HS-27A (cell line): ENCODE measurements at regions not wholly inside any gene's neighbourhood (a gene's known extent, or its start where the extent isn't known, plus 50 kb on each side); places are given as distances from the start of the nearest gene placed in this dataset.
"Not testable (repeated sequence)": the region's sequence is repeated elsewhere in the genome, so short reads cannot be mapped to it uniquely, and the experiment has no call there.

ENCODE experiments used
- DNase-seq: peaks from one replicate; pipeline ENCODE4 v3.0.0-alpha.2; 2012; ENCODE audit warnings: low read depth, missing footprints

DNA sequence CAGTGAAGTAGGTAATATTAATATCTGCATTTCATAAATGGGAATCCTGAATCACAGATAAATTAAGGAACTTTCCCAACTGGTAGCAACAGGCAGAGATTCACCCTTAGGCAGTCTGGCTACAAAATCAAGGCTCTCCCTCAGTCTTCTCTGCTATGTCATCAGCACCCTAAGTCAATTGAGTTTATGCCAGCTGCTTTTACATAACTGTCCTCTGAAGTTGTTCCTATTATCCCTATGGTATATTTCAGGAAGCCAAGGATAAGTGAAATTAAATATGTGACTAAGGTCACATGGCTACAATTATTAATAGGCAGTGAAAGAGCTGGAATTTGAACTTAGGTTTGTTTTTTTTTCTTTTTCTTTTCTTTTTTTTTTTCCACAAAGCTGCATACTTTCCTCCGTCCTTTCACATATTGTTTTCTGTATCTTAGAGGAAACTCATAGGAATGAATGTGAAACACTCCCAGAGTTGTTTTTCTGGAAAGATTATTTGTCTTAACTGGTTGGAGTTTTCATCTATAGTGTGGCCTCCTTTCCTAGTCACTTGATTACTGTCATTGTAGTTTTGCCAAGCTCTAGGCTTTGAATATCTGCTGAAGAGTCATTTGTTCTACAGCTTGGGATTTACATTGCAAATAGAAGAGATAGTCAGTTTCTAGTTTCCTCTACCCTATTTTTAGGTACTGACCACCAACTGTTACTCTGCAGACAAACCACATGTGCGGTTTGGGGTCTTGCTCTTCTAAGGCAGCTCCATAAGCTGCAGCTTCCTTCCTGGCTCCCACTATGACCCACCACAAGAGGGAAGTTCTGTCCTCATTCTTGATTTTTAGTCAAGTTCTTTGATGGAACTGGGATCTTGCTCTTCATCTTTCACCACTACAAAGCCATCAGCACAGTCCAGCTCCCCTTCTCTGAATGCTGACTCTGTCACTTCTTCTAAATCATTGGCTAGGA is 338.0 kb upstream of the KIAA1217 start:
- DNase-seq: no peak

DNA sequence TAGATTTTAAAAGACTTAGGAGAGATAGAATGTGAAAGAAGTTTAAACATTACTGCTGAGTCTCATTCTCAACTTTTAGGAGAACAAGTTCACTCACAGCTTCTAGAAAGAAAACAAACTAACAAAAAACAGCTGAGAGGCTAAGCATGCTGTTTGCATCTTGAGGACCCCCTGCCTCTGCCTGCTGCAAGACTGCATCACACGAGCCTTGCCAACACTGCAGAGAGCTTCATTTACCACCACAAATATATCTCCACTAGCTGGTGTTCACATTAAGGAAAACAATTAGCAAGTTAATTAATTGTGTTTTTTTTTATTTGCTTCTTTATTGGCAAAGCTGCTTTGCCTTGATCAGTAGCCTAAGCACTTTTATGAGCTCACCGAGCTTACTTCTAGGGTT is 336.6 kb upstream of the KIAA1217 start:
- no peak for DNase-seq

DNA sequence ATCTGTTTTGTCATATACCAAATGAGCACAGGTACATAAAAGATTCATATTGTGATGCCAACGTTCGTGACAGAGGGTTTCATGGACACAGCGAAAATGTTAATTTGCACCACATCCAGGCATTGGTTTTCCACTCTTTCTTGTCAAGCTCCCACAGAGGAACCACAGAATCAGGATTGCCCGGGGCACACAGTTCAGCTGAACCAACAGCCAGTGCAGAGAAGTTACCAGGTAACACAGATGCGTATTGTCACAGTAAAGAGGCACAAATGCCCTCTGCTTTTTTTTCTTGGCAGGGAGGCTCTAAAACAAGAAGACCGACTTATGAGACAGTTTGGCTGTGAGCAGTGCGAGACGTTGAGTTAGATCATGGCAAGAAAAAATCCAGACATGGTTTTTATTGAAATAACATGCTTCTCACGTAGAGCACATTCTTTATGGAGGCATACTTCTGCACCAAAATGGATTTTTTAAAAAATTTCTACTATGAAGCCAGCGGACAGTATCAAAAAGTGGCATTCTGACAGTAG is 331.1 kb upstream of the KIAA1217 start:
- no peak for DNase-seq

DNA sequence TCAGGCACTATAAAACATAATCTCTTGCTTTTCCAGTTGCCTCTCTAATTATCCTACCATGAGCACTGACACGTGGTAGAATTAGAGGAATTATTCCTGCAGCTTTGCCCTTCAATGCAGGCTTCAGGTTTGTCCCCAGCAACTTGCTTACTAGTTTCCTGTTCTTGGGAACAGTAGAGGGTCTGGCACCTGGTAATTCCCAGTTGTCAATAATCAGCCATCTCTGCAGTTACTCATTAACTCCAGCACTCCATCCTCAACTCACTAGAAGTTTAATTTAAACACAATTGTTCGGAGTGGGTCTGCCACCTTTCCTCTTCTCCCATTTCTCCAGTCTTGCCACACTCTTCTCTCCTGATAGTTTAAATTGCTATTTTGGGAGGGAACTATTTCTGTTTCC is 324.3 kb upstream of the KIAA1217 start:
- DNase-seq: no peak

DNA sequence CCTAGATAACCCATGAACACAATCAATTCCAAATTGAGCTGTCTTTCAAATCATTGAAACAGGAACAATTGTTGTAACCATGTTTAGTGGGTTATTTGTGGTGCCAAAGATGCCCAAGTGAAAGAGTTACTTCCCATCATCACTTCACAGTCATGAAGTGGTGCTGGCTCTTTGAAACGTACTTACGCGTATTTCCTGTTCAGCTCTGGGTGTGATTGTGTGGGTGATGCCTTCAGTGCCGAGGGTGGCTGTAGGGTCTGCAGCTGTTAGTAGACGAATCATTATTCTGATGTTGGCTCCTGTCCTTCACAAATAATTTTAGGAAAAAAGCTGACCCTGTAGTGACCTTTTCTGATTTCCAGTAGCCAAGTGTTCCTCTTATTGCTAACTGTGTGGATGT is 323.1 kb upstream of the KIAA1217 start:
- no peak for DNase-seq

DNA sequence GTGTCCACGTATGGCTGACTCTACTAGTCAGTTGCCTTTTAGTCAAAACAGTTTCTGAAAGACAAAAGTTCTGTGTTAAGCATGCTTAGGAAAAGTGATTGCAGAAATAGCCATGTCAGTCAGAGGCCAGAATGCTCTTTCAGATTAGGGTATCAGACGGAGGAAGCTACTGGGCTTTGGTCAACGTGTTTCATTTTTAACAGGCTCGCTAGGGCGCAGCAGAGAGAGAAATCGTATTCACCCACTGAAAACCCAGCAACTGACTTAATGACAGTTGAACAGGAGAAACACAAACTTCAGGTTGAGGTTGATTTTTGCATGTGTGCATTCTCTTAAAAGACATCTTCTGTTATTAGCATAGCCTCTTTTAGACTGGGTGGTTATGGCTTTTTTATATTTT is 322.6 kb upstream of the KIAA1217 start:
- DNase-seq: no peak

DNA sequence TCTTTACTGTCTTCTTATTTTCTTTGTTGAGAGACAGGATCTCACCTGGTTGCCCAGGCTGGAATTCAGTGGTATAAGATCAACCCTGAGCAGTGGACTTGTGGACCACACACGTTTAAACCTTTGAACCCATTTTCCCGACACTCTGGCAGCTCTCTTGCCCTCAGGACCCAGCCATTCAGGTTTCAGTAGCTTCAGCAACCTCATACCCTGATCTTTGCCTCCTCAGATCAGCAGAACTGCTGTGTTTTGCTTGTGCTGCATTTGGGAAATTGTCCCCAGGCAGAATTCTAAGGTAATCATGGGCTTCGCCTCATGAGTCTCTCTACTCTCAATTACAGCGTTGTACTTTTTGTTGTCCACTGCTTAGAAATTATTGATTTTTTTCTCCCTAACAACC is 317.6 kb upstream of the KIAA1217 start:
- no peak for DNase-seq

DNA sequence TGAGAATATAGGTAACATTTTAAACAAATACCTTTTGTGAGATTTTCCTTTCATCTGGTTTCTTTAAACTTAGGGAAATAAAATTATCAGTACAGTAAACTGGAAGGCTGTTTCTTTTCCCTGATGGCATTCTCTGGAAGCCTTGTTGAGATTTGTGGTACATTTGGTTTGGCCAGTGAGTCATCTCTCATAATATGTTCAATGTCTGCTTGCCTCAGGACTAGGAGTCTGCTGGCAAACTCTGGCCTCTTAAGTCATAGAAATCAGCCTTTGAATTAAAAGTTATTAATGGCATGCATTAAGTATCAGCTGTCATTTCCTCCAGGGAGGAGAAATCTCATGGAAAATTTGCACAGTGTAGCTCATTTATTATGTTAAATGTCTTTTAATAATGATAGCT is 316.6 kb upstream of the KIAA1217 start:
- DNase-seq: no peak

DNA sequence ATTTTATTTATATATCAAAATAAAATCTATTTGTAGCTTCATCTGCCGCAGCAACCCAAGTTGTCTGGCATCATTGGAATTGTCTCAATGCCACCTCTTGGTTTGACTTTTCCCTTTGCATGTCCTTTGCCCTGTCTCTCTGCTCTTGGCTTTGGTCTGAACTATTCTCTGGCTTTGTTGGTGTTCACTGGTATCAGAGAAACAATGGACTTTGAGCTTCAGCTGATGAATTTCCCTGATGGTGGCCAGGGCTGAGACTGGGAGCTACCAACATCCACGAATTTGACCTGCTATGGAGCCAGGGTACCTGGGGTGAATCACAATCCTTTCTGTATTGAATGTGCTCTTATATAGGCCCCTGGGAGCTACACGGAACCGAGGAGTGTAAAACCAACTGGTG is 311.7 kb upstream of the KIAA1217 start:
- DNase-seq: no peak

DNA sequence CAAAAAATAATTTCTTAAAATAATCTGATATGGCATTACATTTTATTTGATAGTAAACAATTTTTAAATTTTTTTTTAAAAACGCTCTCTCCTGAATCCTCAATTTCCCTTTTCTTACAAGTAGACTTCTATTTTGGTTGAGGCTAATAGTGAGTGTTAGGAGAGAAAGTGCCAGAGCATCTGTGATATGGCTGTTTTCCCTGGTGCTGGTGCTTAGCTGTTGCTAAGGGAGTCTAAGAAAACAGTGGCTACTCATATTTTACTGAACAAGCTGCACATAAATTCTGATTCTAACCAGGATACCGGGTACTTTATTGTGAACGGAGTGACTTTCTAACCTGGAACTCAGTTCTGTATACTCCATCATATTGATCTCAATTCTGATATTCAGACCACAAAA is 311.1 kb upstream of the KIAA1217 start:
- DNase-seq: no peak

DNA sequence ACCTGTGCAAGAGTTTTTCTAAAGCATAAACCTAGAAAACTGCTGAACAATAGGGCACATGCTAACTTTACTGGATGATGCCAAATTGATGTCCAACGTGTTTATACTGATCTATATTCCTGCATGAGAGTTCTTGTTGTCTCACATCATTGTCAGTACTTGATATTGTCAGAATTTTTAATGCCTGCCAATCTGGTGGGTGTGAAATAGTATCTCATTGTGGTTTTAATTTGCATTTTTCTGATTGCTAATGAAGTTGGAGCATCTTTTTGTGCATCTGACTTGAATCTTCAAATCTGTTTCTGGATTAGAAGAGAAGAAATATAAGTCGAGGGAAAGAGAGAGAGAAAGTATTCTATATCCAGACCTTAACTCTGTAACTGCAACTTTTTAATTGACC is 309.8 kb upstream of the KIAA1217 start:
- DNase-seq: no peak

DNA sequence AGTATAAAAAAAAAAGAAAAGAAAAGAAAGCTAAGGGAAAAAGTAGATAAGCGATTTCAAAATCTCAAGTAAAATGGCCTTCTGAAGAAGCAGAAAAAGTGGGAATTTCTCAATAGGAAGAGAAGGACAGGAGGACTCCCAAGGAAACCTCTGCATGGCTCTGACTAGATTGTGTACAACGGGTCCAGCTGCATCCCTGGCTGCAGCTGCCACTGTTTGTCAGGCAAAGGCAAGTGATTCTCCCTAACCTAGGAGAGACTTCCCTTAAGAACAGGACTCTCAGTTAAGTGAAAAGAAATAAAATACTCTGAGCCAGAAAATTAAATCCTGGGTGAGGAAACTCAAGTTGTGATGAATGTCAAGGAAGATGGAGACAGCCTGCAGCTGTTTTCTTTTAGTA is 298.6 kb upstream of the KIAA1217 start:
- DNase-seq: no peak

DNA sequence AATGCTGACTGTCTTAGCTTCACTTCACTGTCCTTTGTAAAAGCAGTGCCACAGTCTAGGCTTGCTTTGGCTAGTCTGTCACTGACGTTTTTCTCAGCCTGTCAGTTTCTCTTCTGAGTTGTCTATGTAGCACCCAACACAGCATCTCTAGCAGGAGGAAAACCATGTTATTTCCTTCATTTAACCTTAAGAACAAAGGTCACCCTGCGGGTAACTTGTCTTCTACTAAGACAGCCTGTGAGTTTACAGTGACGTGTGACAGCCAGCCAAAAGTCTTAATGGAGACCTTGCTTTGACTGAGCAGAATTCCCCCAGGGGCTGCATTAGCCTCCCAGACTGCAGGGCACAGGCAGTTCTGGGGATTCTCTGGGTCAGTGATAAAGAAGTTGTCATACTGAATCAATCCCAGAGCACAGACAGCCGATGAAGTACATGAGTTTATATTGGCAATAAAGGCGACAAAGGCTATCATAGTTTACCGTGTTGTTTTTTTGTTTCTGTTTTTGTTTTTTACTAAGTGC is 296.0 kb upstream of the KIAA1217 start:
- no peak for DNase-seq

DNA sequence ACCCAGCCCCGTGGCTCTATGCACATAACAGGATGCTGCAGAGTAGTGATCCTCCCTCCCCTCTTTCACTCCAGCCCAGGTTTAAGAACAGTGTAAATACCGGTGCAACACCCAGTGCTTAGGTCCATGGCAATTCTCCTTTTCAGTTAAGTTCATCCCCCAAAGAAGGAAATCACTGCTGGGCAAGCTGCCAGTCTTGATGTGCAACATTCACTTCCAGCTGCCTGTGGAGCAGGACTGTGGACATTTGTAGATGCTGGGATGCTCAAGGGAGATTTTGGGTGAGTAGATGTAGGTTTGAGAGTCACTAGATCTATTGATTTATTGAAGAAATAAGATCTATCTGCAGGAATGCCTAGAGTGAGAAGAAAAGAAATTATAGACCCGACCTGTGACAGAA is 294.3 kb upstream of the KIAA1217 start:
- DNase-seq: no peak

DNA sequence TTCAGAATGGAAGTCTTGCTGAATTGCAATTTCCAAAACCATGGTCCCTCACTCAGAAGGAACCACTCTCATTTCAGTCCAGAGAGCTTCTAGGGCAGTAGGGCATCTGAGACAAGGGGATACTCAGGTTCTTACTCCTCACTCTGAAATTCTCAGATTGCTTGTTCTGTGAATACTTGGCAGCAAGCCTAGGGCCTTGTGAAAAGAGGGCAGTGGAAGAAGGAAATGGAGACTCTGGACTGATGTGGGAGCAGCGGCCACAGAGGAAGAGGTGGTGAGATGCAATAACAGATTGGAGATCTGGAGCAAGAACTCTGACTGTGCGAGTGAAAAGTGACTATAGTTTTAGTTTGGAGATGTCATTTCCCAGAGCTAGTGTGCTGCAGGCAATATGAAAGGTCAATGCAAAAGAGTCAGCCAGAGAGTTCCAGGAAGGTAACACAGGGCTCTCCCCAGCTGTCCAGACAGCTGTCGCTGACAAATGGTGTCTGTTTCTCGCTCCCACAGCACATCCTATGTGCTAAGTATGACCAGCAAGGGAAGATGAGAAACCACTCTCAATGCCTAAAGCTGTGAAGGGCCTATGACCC is 291.6 kb upstream of the KIAA1217 start:
- no peak for DNase-seq

DNA sequence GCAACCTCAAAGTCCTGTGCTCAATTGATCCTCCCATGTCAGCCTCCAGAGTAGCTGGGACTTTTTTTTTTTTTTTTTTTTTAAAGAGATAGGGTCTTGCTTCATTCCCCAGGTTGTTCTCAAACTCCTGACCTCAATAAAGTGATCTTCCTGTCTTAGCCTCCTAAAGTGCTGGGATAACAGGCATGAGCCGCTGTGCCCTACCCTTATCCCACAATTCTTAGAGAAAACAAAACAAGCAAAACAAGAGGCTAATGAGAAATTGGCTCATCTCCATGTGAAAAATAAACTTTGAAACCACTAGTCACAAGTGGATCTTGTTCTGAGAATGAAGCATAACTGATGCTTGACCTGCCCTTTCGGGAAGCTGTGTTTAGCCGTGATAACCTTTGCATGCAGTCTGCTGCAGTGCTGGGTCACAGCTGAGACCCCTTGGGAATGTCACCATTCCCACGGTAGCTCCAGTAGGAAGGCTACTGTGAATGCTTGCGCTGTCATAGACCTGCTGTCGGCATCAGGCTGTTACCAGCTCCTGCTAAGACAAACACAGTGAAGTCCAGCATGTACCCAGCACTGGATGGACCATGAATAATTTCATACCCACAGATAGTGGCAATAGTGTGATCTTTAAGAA is 290.7 kb upstream of the KIAA1217 start:
- no peak for DNase-seq

DNA sequence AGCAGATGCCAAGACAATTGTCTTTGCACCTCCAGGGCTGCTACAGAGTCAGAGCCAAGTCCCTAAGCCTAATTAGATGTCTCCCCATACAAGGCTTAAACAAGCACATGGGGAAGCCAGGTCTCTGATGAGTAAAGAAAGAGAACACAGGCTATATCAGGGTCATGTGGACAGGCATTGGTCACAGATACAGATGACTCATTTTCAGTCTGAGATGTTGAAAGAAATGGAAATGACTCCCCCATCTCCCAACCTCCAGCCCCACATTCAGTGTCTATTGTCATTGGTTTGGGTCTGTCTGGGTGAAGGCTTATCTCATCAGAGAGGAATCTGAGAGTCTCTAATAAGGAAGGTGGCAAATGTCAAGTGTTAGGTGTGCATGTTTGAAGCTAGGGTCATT is 290.1 kb upstream of the KIAA1217 start:
- no peak for DNase-seq

DNA sequence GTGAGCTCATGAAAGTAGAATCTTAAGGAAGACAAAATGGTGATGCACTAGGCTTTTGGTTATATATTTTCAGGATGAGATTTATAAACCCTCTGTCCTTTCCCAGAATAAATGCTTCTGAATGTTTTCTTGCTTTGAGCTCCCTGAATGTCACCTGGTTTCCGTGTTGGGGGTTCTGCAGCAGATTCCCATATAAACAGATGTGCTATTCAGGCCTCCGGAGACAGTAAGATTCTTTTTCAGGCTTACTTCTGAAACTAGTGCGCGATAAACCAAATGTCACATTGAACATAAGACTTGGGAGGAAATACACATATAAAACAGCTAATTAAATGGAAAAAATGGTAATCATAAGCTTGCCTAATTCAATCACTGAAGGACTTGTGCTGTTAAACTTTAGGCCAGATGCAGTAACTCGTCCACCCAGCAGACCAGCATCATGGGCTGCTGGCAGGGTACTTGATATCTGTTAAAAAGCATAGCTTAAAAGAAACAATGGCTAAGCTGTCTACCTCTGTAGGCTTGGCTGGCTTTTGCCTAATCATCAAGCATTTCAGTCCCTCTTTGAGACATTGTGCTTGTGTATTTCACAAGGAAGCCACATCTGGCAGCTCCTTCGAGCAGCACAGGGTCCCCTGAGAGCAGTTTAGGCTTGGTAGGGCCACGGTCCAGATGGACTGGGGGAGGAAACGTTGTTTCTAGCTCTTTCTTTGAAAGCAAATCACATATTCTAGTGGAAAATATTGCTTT is 281.2 kb upstream of the KIAA1217 start:
- DNase-seq: no peak

DNA sequence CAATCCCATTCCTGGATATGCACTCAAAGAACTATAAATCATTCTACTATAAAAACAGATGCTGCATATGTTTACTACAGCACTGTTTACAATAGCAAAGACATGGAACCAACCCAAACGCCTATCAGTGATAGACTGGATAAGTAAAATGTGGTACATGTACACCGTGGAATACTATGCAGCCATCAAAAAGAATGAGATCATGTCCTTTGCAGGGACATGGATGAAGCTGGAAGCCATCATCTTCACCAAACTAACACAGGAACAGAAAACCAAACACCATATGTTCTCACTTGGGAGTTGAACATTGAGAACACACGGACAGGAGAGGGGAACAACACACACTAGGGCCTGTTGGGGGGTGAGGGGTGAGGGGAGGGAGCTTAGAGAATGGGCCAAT is 274.9 kb upstream of the KIAA1217 start:
- not testable (repeated sequence) for DNase-seq

DNA sequence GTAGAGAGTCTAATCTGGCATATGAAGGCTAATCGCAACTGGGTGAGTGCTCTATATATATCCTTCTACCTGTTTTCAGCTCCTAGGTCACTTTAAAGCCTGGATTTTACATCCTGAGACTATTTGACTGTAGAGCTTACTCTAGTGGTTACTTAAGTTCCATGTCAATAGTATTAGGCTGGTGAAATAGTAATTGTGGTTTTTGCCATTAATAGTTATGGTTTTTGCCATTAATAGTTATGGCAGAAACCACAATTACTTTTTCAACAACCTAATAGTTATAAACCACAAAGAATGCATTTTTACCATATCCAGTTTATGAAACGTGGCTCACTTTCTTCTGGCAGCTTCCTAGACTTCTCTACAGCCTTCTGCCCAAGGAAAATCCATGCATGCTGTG is 263.1 kb upstream of the KIAA1217 start:
- DNase-seq: no peak

DNA sequence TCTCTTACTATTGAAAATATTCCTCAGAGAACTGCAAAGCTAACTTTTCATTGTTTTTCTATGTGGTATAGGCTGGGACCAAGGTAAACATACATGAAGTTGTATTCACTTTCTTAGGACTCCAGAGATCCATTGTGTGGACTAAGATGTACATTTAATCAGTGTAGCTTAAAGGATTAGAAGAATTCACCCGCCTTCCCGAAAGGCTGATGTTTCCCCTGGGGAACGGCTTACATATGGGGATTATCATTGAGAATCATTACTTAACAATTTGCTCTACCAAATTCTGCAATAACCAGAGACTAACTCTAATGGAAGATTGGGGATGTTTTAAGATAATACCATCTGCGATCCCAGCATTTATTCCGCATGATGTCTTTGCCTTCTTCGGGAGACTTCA is 257.1 kb upstream of the KIAA1217 start:
- DNase-seq: no peak
